Neural cell (in vitro differentiated cells): ENCODE measurements at regions not wholly inside any gene's neighbourhood (a gene's known extent, or its start where the extent isn't known, plus 50 kb on each side); places are given as distances from the start of the nearest gene placed in this dataset.

ENCODE experiments used
- H2AFZ ChIP-seq: fragments of 200-600, 300-800 bp; sonication (generic), shearing (Covaris generic); 2 replicates; pipeline ENCODE4 v1.6.0; 2014; ENCODE audit warnings: low read depth, mild to moderate bottlenecking, antibody characterized with exemption, low read length, moderate library complexity
- H3F3A ChIP-seq: fragments of 200-600 bp; shearing (Covaris generic); 2 replicates; pipeline ENCODE4 v1.6.1; 2016; ENCODE audit warnings: mild to moderate bottlenecking, moderate library complexity, mixed read lengths, antibody characterized with exemption, low read length; ENCODE audit not compliant: insufficient read depth, poor library complexity, severe bottlenecking
- H3K27ac ChIP-seq: fragments of 200-600, 300-800 bp; sonication (generic), shearing (Covaris generic); 2 replicates; pipeline ENCODE4 v1.5.1; 2014; ENCODE audit warnings: mild to moderate bottlenecking, low read length, moderate library complexity
- H3K27me3 ChIP-seq: fragments of 300-800, 200-600 bp; sonication (generic), shearing (Covaris generic); 2 replicates; pipeline ENCODE4 v1.6.0; 2014; ENCODE audit warnings: mild to moderate bottlenecking, low read depth, low read length, moderate library complexity; ENCODE audit not compliant: insufficient read depth
- H3K36me3 ChIP-seq: fragments of 300-800, 200-600 bp; sonication (generic), shearing (Covaris generic); 2 replicates; pipeline ENCODE4 v1.5.1; 2014; ENCODE audit warnings: mild to moderate bottlenecking, antibody characterized with exemption, low read length, moderate library complexity; ENCODE audit not compliant: insufficient read depth
- H3K4me2 ChIP-seq: fragments of 300-800, 200-600 bp; sonication (generic), shearing (Covaris generic); 2 replicates; pipeline ENCODE4 v1.6.0; 2014; ENCODE audit warnings: mild to moderate bottlenecking, low read length
- H3K4me3 ChIP-seq: fragments of 300-800, 200-600 bp; sonication (generic), shearing (Covaris generic); 2 replicates; pipeline ENCODE4 v1.5.1; 2014; ENCODE audit warnings: mild to moderate bottlenecking, low read length, moderate library complexity
- H3K79me2 ChIP-seq: fragments of 200-600 bp; shearing (Covaris generic); replicated peaks from 2 replicates; pipeline ENCODE4 v1.6.0; 2014; ENCODE audit warnings: mild to moderate bottlenecking, low read length, moderate library complexity; ENCODE audit not compliant: insufficient read depth
- H3K9ac ChIP-seq: fragments of 300-800, 200-600 bp; sonication (generic), shearing (Covaris generic); 2 replicates; pipeline ENCODE4 v1.6.1; 2016; ENCODE audit warnings: mild to moderate bottlenecking, low read length, mixed read lengths
- H3K9me2 ChIP-seq: fragments of 200-600 bp; shearing (Covaris generic); 2 replicates; pipeline ENCODE4 v1.6.1; 2016; ENCODE audit warnings: mild to moderate bottlenecking, low read length, mixed read lengths; ENCODE audit not compliant: insufficient read depth
- H3K9me3 ChIP-seq: fragments of 200-600, 300-800 bp; sonication (generic), shearing (Covaris generic); 2 replicates; pipeline ENCODE4 v1.6.1; 2016; ENCODE audit warnings: mild to moderate bottlenecking, mixed run types, low read length, moderate library complexity, mixed read lengths
- H4K20me1 ChIP-seq: fragments of 200-600 bp; shearing (Covaris generic); 2 replicates; pipeline ENCODE4 v1.6.1; 2016; ENCODE audit warnings: mild to moderate bottlenecking, mixed run types; ENCODE audit not compliant: insufficient read depth
- EP300 ChIP-seq: fragments of 450-650 bp; conservative IDR thresholded peaks from 2 replicates; pipeline ENCODE4 v1.6.1; 2014; ENCODE audit warnings: antibody characterized with exemption, mild to moderate bottlenecking, moderate library complexity; ENCODE audit not compliant: poor library complexity, severe bottlenecking
- EZH2 ChIP-seq: fragments of 200-600, 300-800 bp; shearing (Covaris generic), sonication (generic); IDR thresholded peaks from 2 replicates; pipeline ENCODE4 v1.6.1; 2014; ENCODE audit warnings: antibody characterized with exemption, low read length, borderline replicate concordance, mild to moderate bottlenecking; ENCODE audit not compliant: insufficient read depth, poor library complexity, severe bottlenecking
- MXI1 ChIP-seq: fragments of 450-650 bp; conservative IDR thresholded peaks from 2 replicates; pipeline ENCODE4 v1.6.1; 2014; ENCODE audit warnings: antibody characterized with exemption, mild to moderate bottlenecking; ENCODE audit not compliant: poor library complexity, severe bottlenecking
- POLR2AphosphoS5 ChIP-seq: IDR thresholded peaks from 2 replicates; pipeline ENCODE4 v1.6.1; 2012
- RAD21 ChIP-seq: fragments of 450-650 bp; conservative IDR thresholded peaks from 2 replicates; pipeline ENCODE4 v1.6.1; 2014; ENCODE audit warnings: antibody characterized with exemption, mild to moderate bottlenecking, moderate library complexity
- SMC3 ChIP-seq: fragments of 450-650 bp; conservative IDR thresholded peaks from 2 replicates; pipeline ENCODE4 v1.6.1; 2014; ENCODE audit warnings: antibody characterized with exemption, mild to moderate bottlenecking, moderate library complexity; ENCODE audit not compliant: poor library complexity
- TAF1 ChIP-seq: IDR thresholded peaks from 2 replicates; pipeline ENCODE4 v1.6.1; 2012; ENCODE audit warnings: low read depth
- TF ChIP-seq, protein P1 (sequence below): fragments of 450-650 bp; IDR thresholded peaks from 2 replicates; pipeline ENCODE4 v1.5.1; 2014; ENCODE audit warnings: antibody characterized with exemption, mild to moderate bottlenecking, moderate library complexity; ENCODE audit not compliant: poor library complexity, severe bottlenecking
- TF ChIP-seq, protein P2 (sequence below): IDR thresholded peaks from 2 replicates; pipeline ENCODE4 v1.6.1; 2012; ENCODE audit warnings: borderline replicate concordance

DNA sequence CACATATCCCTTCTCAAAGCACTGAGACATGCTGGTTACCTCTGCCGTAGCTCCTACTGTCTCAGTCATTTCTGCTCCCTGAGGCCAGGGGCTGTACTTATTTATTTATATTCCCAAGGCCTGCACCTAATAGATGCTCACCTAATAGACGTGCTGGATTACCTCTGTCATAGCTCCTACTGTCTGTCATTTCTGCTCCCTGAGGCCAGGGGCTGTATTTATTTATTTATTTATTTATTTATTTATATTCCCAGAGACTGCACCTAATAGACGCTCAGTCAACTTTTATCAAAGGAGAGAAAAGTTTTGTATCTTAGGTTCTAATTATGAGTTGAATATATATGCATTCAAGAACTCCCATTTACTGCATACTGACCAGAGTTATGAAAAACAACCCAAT is 414.0 kb upstream of the TRIB2 start:
- Histone ChIP-seq H4K20me1 (no peaks in the 10 kb centered on the region), H3K9me2 (no peaks in the 10 kb centered on the region), H3K27ac (no peak overlapping the region), H3K4me2 (no peak overlapping the region), H3F3A (no peaks in the 10 kb centered on the region), H3K79me2 (no peaks in the 10 kb centered on the region), H3K36me3 (no peaks in the 10 kb centered on the region), H3K4me3 (no peak overlapping the region), H2AFZ (no peak overlapping the region), H3K27me3 (no peaks in the 10 kb centered on the region), H3K9ac (no peak overlapping the region), H3K9me3 (no peaks in the 10 kb centered on the region)
- TF ChIP-seq MXI1 = no peak
- no peak for TF ChIP-seq POLR2AphosphoS5
- TF ChIP-seq, protein P1, sequence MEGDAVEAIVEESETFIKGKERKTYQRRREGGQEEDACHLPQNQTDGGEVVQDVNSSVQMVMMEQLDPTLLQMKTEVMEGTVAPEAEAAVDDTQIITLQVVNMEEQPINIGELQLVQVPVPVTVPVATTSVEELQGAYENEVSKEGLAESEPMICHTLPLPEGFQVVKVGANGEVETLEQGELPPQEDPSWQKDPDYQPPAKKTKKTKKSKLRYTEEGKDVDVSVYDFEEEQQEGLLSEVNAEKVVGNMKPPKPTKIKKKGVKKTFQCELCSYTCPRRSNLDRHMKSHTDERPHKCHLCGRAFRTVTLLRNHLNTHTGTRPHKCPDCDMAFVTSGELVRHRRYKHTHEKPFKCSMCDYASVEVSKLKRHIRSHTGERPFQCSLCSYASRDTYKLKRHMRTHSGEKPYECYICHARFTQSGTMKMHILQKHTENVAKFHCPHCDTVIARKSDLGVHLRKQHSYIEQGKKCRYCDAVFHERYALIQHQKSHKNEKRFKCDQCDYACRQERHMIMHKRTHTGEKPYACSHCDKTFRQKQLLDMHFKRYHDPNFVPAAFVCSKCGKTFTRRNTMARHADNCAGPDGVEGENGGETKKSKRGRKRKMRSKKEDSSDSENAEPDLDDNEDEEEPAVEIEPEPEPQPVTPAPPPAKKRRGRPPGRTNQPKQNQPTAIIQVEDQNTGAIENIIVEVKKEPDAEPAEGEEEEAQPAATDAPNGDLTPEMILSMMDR = no peak
- TF ChIP-seq TAF1 = no peak
- TF ChIP-seq RAD21 = no peak
- TF ChIP-seq SMC3 = no peak
- TF ChIP-seq EP300 = no peak
- TF ChIP-seq, protein P2, sequence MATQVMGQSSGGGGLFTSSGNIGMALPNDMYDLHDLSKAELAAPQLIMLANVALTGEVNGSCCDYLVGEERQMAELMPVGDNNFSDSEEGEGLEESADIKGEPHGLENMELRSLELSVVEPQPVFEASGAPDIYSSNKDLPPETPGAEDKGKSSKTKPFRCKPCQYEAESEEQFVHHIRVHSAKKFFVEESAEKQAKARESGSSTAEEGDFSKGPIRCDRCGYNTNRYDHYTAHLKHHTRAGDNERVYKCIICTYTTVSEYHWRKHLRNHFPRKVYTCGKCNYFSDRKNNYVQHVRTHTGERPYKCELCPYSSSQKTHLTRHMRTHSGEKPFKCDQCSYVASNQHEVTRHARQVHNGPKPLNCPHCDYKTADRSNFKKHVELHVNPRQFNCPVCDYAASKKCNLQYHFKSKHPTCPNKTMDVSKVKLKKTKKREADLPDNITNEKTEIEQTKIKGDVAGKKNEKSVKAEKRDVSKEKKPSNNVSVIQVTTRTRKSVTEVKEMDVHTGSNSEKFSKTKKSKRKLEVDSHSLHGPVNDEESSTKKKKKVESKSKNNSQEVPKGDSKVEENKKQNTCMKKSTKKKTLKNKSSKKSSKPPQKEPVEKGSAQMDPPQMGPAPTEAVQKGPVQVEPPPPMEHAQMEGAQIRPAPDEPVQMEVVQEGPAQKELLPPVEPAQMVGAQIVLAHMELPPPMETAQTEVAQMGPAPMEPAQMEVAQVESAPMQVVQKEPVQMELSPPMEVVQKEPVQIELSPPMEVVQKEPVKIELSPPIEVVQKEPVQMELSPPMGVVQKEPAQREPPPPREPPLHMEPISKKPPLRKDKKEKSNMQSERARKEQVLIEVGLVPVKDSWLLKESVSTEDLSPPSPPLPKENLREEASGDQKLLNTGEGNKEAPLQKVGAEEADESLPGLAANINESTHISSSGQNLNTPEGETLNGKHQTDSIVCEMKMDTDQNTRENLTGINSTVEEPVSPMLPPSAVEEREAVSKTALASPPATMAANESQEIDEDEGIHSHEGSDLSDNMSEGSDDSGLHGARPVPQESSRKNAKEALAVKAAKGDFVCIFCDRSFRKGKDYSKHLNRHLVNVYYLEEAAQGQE = no peak
- no peak for TF ChIP-seq EZH2

DNA sequence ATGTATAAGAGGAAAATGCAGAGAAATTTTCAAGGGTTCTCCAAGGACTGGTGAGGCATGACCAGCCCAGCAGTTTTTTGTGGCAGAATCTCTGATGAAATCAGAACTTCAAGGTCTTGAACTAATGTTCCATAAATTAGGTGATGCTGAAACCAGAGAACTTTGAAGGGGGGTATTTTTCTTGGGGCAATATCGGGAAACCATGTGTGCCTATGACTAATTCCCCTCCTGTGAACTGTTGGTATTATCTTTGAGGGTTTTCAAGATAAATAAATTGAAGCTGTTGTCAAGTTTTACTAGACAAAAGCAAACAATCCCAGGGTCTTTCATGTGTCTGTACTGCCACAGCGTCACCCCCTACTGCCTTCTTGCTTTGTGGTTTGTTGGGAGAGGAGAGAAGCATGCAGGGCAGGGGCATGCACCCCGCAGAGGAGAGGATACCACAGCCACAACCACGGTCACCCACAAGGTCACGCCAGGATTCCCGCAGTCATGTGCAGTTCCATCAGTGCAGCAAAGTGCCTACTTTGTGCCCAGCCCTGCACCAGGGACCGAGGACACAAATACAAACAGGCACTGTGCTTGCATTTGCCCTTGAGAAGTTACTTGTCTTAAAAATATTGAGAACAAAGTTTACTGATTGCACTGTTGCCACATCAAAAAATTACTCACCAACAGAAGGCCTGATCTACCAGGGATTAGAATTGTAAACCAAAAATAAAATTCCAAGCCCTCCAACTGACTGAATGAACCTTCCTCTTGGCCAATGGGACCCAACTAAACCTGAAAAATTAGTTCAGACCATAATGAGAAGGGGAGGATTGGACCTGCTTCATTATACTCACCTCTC is 413.3 kb upstream of the TRIB2 start:
- Histone ChIP-seq H3K9me2 (no peaks in the 10 kb centered on the region), H3K9me3 (no peaks in the 10 kb centered on the region), H3F3A (no peaks in the 10 kb centered on the region), H3K4me3 (no peak overlapping the region), H3K9ac (no peak overlapping the region), H4K20me1 (no peaks in the 10 kb centered on the region), H3K4me2 (no peak overlapping the region), H3K79me2 (no peaks in the 10 kb centered on the region), H3K27ac (no peak overlapping the region), H3K36me3 (no peaks in the 10 kb centered on the region), H3K27me3 (no peaks in the 10 kb centered on the region), H2AFZ (no peak overlapping the region)
- TF ChIP-seq TAF1 = no peak
- TF ChIP-seq, protein P2 = no peak
- no peak for TF ChIP-seq EZH2
- no peak for TF ChIP-seq SMC3
- no peak for TF ChIP-seq EP300
- TF ChIP-seq RAD21 = no peak
- TF ChIP-seq POLR2AphosphoS5 = no peak
- no peak for TF ChIP-seq MXI1
- TF ChIP-seq, protein P1 = no peak
